Mucosa of descending colon (tissue), 3 donors: ENCODE measurements at regions not wholly inside any gene's neighbourhood (a gene's known extent, or its start where the extent isn't known, plus 50 kb on each side); places are given as distances from the start of the nearest gene placed in this dataset.

Source experiments
- ATAC-seq: fragments of 200-7000 bp; cut with Tn5 transposase; one replicate; pipeline ENCODE4 v1.9.1; 2020; ENCODE audit warnings: mild to moderate bottlenecking, moderate library complexity
- DNase-seq, 3 donors: peaks; one replicate each; pipeline ENCODE4 v3.0.0-alpha.2; 2020
- H3K36me3 ChIP-seq: fragments of 200-600 bp; one replicate; pipeline ENCODE4 v1.8.0; 2021; ENCODE audit warnings: low read depth, mild to moderate bottlenecking
- H3K4me1 ChIP-seq: fragments of 200-600 bp; one replicate; pipeline ENCODE4 v1.8.0; 2021; ENCODE audit warnings: low read depth, mild to moderate bottlenecking
- H3K4me3 ChIP-seq: fragments of 200-600 bp; one replicate; pipeline ENCODE4 v1.8.0; 2021; ENCODE audit warnings: mild to moderate bottlenecking
- H3K9me3 ChIP-seq: fragments of 200-600 bp; one replicate; pipeline ENCODE4 v1.8.0; 2021; ENCODE audit warnings: mild to moderate bottlenecking
- intact Hi-C, 2 donors: fragments of 100-400 bp; cut with DNase I in 1 of 2; cut with micrococcal nuclease in 1 of 2; formaldehyde crosslinking; loops; one replicate each; pipeline versions ENCODE4 v1.11.0 to v1.11.1; 2022; cut with DNase I, micrococcal nuclease
- TF ChIP-seq, protein P1 (sequence below): fragments of 200-600 bp; IDR thresholded peaks from one replicate; pipeline ENCODE4 v1.8.0; 2022; ENCODE audit warnings: antibody characterized with exemption, mild to moderate bottlenecking
- donor health status: DM: no; HTN: no; CAD: no; lungs with moderate emphysema.
- donor health status: DM: no; HTN: no; CAD: no.
- donor health status: DM: no; HTN: yes; CAD: no.

DNA sequence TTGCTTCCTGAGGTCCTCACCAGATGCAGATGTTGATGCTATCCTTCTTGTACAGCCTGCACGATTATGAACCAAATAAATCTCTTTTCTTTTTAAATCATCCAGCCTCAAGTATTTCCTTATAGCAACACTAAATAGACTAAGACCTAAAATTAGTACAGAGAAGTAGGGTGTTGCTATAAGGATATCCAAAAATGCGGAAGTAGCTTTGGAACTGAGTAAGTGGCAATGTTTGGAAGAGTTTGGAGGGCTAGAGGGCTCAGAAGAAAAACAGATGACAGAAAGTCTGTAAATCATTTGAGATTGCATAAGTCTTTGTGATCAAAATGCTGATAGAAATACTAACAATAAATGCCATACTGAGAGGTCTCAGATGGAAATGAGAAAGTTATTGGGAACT lies 894.9 kb downstream of the DIPK2A start:
- H3K4me3 ChIP-seq: no peak overlapping the region
- H3K36me3 ChIP-seq: no peaks in the 10 kb centered on the region
- TF ChIP-seq, protein P1, sequence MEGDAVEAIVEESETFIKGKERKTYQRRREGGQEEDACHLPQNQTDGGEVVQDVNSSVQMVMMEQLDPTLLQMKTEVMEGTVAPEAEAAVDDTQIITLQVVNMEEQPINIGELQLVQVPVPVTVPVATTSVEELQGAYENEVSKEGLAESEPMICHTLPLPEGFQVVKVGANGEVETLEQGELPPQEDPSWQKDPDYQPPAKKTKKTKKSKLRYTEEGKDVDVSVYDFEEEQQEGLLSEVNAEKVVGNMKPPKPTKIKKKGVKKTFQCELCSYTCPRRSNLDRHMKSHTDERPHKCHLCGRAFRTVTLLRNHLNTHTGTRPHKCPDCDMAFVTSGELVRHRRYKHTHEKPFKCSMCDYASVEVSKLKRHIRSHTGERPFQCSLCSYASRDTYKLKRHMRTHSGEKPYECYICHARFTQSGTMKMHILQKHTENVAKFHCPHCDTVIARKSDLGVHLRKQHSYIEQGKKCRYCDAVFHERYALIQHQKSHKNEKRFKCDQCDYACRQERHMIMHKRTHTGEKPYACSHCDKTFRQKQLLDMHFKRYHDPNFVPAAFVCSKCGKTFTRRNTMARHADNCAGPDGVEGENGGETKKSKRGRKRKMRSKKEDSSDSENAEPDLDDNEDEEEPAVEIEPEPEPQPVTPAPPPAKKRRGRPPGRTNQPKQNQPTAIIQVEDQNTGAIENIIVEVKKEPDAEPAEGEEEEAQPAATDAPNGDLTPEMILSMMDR: no peak
- no peaks in the 10 kb centered on the region for H3K4me1 ChIP-seq
- H3K9me3 ChIP-seq: no peaks in the 10 kb centered on the region
- intact Hi-C loops: no loop called here
- ATAC-seq (no peak), DNase-seq (no peak)

DNA sequence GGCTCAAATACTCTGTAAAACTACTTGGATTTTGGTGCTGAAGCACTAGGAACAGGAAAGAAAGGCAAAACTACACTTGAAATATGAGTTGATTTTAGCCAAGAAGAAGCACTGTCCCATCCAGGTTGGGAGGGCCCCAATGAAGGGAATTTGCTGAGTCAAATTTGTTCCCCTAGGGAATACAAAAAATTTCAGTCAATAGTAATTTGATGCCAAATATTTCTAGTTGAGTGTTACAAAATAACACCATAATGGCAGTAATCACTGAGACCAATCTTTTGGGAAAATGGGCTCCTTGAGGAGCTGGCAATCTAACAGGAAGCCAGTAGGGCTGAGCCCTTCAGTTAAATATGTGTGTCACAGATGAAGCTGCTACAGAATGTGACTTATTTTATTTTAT lies 896.9 kb downstream of the DIPK2A start:
- Histone ChIP-seq H3K4me3 (no peak overlapping the region), H3K36me3 (no peaks in the 10 kb centered on the region), H3K9me3 (no peaks in the 10 kb centered on the region), H3K4me1 (no peaks in the 10 kb centered on the region)
- TF ChIP-seq, protein P1: no peak
- DNase-seq (no peak), ATAC-seq (no peak)
- intact Hi-C loops: no loop called here

DNA sequence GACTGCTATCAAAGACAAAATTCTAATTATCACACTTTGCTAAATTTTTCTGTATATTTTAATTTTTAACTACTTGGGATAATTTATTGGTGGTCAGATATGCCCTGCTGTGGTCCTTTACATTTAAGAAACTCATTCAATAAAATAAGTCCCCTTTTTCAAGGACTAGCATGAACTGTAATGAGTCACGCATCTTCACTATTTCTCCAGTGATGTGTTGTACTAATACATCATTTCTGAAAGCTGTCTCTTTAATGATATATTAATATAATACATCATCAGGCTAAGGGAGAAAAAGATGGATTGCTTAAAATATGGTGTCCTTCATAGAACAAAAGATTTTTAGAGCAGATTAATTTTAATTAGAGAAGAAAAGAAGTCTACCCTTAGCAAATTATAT lies 901.4 kb downstream of the DIPK2A start:
- no peaks in the 10 kb centered on the region for H3K4me1 ChIP-seq

DNA sequence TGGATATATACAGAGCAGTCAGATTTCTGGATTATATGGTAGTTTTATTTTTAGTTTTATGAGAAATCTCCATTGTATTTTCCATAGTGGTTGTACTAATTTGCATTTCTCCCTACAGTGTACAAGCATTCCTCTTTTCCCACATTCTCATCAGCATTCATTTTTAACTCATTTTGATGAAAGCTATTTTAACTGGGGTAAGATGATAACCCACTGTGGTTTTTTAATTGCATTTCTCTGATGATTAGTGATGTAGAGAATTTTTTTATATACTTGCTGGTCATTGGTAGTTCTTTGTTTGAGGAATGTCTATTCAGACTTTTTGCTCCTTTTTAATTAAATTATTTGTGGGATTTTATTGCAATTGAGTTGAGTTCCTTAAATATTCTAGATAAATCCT lies 903.6 kb downstream of the DIPK2A start:
- TF ChIP-seq, protein P1: no peak
- Histone ChIP-seq H3K4me1 (no peaks in the 10 kb centered on the region), H3K4me3 (no peak overlapping the region), H3K9me3 (no peaks in the 10 kb centered on the region), H3K36me3 (no peaks in the 10 kb centered on the region)
- no peak for ATAC-seq
- DNase-seq: no peak
- intact Hi-C loops: no loop called here

More for the DNA sequence above, 901.4 kb downstream of the DIPK2A start:
- Histone ChIP-seq H3K4me3 (no peak overlapping the region), H3K36me3 (no peaks in the 10 kb centered on the region), H3K9me3 (no peaks in the 10 kb centered on the region)
- intact Hi-C loops: no loop called here
- no peak for ATAC-seq
- DNase-seq: no peak
- TF ChIP-seq, protein P1: no peak

DNA sequence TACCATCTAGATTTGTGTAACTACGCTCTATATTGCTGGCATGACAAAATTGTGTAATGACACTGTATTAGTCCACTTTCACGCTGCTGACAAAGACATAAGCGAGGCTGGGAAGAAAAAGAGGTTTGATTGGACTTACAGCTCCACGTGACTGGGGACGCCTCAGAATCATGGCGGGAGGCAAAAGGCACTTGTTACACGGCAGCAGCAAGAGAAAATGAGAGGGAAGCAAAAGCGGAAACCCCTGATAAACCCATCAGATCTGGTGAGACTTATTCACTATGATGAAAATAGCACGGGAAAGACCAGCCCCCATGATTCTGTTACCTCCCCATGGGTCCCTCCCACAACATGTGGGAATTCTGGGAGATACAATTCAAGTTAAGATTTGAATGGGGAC lies 905.7 kb downstream of the DIPK2A start:
- no peak for ATAC-seq
- TF ChIP-seq, protein P1: no peak

DNA sequence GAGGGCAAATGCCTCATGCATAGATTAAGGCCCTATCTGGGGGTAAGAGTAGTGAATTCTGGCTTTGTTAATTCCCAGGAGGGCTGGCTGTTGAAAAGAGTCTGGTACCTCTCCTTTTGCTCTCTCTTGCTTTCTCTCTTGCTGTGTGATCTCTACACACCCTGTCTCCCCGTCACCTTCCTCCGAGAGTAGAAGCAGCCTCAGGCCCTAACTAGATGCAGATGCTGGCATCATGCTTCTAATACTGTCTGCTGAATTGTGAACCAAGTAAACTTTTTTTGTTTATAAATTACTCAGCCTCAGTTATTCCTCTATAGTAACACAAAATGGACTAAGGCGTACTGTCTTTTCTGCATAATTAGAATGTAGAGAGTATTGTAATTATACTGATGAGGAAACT lies 908.1 kb downstream of the DIPK2A start:
- H3K4me1 ChIP-seq: no peaks in the 10 kb centered on the region
- ATAC-seq (no peak), DNase-seq (no peak)
- TF ChIP-seq, protein P1: no peak
- no peaks in the 10 kb centered on the region for H3K9me3 ChIP-seq
- intact Hi-C loops: no loop called here
- H3K4me3 ChIP-seq: no peak overlapping the region
- H3K36me3 ChIP-seq: no peaks in the 10 kb centered on the region

More for the DNA sequence above, 905.7 kb downstream of the DIPK2A start:
- no peak overlapping the region for H3K4me3 ChIP-seq
- intact Hi-C loops: no loop called here
- H3K4me1 ChIP-seq: no peaks in the 10 kb centered on the region
- H3K9me3 ChIP-seq: no peaks in the 10 kb centered on the region
- H3K36me3 ChIP-seq: no peaks in the 10 kb centered on the region
- no peak for DNase-seq
